CD14-positive monocyte (primary cell): ENCODE measurements at regions not wholly inside any gene's neighbourhood (a gene's known extent, or its start where the extent isn't known, plus 50 kb on each side); places are given as distances from the start of the nearest gene placed in this dataset.

Experiments used
- DNase-seq, 3 donors: peaks; one replicate each; pipeline ENCODE4 v3.0.0-alpha.2; 2011 to 2022
- H2AFZ ChIP-seq: 2 replicates; pipeline ENCODE4 v1.6.0; 2012; ENCODE audit warnings: mild to moderate bottlenecking, low read depth, low read length, inconsistent platforms; ENCODE audit not compliant: insufficient read depth, poor library complexity, severe bottlenecking
- H3K27ac ChIP-seq, 2 donors: 1 replicate in 1 of 2; 2 replicates in 1 of 2; pipeline ENCODE4 v1.5.1; 2012 to 2013; ENCODE audit warnings: low read length in 2 of 2, control low read depth in 1 of 2, inconsistent platforms in 1 of 2, low read depth in 1 of 2, mild to moderate bottlenecking in 1 of 2
- H3K27me3 ChIP-seq, 2 donors: one replicate each; pipeline versions ENCODE4 v1.6.0 to v1.6.1; 2011 to 2013; ENCODE audit warnings: low read length in 2 of 2; ENCODE audit not compliant: control insufficient read depth in 2 of 2, insufficient read depth in 2 of 2
- H3K36me3 ChIP-seq, 2 donors: replicated peaks in 1 of 2; 1 replicate in 1 of 2; 2 replicates in 1 of 2; pipeline versions ENCODE4 v1.5.1 to v1.6.1; 2012 to 2013; ENCODE audit warnings: low read length in 2 of 2, control low read depth in 1 of 2, inconsistent platforms in 1 of 2, mild to moderate bottlenecking in 1 of 2; ENCODE audit not compliant: insufficient read depth in 2 of 2, control insufficient read depth in 1 of 2
- H3K4me1 ChIP-seq, 2 donors: 1 replicate in 1 of 2; 2 replicates in 1 of 2; pipeline versions ENCODE4 v1.5.1 to v1.6.1; 2012 to 2013; ENCODE audit warnings: low read length in 2 of 2, control low read depth in 1 of 2, inconsistent platforms in 1 of 2, mild to moderate bottlenecking in 1 of 2, moderate library complexity in 1 of 2; ENCODE audit not compliant: insufficient read depth in 2 of 2, control insufficient read depth in 1 of 2
- H3K4me2 ChIP-seq: replicated peaks from 2 replicates; pipeline ENCODE3; 2012; ENCODE audit warnings: low read length, moderate library complexity, mild to moderate bottlenecking; ENCODE audit not compliant: poor library complexity, severe bottlenecking; ENCODE audit errors: extremely low read depth
- H3K4me3 ChIP-seq, 3 experiments: fragments of 200-600 bp in 1 of 3; sonication (generic) in 1 of 3; replicated peaks in 1 of 3; 1 replicate in 2 of 3; 2 replicates in 1 of 3; pipeline ENCODE4 v1.5.1; 2011 to 2013; ENCODE audit warnings: low read length in 3 of 3, mild to moderate bottlenecking in 3 of 3, control low read depth in 2 of 3, low read depth in 2 of 3, inconsistent platforms in 1 of 3, moderate library complexity in 1 of 3
- H3K79me2 ChIP-seq: 2 replicates; pipeline ENCODE4 v1.6.0; 2012; ENCODE audit warnings: mild to moderate bottlenecking, control low read depth, inconsistent platforms, low read length, moderate library complexity; ENCODE audit not compliant: insufficient read depth
- H3K9ac ChIP-seq: 2 replicates; pipeline ENCODE4 v1.6.0; 2017; ENCODE audit warnings: low read length, mild to moderate bottlenecking; ENCODE audit not compliant: insufficient read depth, poor library complexity, severe bottlenecking
- H3K9me3 ChIP-seq, 2 donors: replicated peaks in 1 of 2; 1 replicate in 1 of 2; 2 replicates in 1 of 2; pipeline versions ENCODE4 v1.5.1 to v1.6.1; 2012 to 2013; ENCODE audit warnings: low read length in 2 of 2, control low read depth in 1 of 2; ENCODE audit not compliant: control insufficient read depth in 1 of 2, insufficient read depth in 1 of 2
- H4K20me1 ChIP-seq: 2 replicates; pipeline ENCODE4 v1.6.0; 2012; ENCODE audit warnings: mild to moderate bottlenecking, low read length, control low read depth, moderate library complexity; ENCODE audit not compliant: insufficient read depth
- H3K27ac Mint-ChIP-seq, 7 donors: one replicate each; pipeline ENCODE4 v1.8.0; 2020; ENCODE audit warnings: mild to moderate bottlenecking in 7 of 7, mixed read lengths in 7 of 7, moderate library complexity in 6 of 7, inconsistent platforms in 2 of 7
- H3K27me3 Mint-ChIP-seq, 3 donors: one replicate each; pipeline ENCODE4 v1.8.0; 2021 to 2022; ENCODE audit warnings: low read depth in 3 of 3, mild to moderate bottlenecking in 3 of 3, mixed read lengths in 3 of 3, moderate library complexity in 3 of 3, inconsistent platforms in 1 of 3
- H3K36me3 Mint-ChIP-seq, 2 donors: one replicate each; pipeline ENCODE4 v1.8.0; 2020; ENCODE audit warnings: mixed read lengths in 2 of 2, inconsistent platforms in 1 of 2, mild to moderate bottlenecking in 1 of 2
- H3K4me1 Mint-ChIP-seq: one replicate; pipeline ENCODE4 v1.8.0; 2020; ENCODE audit warnings: mild to moderate bottlenecking, mixed read lengths
- H3K4me3 Mint-ChIP-seq, 2 donors: one replicate each; pipeline ENCODE4 v1.8.0; 2020; ENCODE audit warnings: mild to moderate bottlenecking in 2 of 2, mixed read lengths in 2 of 2, moderate library complexity in 1 of 2
- H3K9me3 Mint-ChIP-seq, 7 donors: one replicate each; pipeline ENCODE4 v1.8.0; 2020 to 2022; ENCODE audit warnings: mixed read lengths in 7 of 7, mild to moderate bottlenecking in 6 of 7, moderate library complexity in 6 of 7, inconsistent platforms in 2 of 7
- WGBS: methylation state at CpG from one replicate; pipeline ENCODE4 v1.1.5; 2013; ENCODE audit warnings: missing lambda C conversion rate; ENCODE audit not compliant: insufficient coverage; 5-methylcytosine and 5-hydroxymethylcytosine counted together
- intact Hi-C, 2 donors: fragments of 100-400 bp; cut with micrococcal nuclease; formaldehyde crosslinking; loops; one replicate each; pipeline versions ENCODE4 v1.15.0 to v1.15.1; 2023
- TF ChIP-seq, protein P1 (sequence below): fragments of 200-600 bp; IDR thresholded peaks from one replicate; pipeline ENCODE4 v1.8.0; 2022; ENCODE audit warnings: antibody characterized with exemption, mild to moderate bottlenecking

- no peaks in the 10 kb centered on the region for H3K36me3 Mint-ChIP-seq
- TF ChIP-seq, protein P1, sequence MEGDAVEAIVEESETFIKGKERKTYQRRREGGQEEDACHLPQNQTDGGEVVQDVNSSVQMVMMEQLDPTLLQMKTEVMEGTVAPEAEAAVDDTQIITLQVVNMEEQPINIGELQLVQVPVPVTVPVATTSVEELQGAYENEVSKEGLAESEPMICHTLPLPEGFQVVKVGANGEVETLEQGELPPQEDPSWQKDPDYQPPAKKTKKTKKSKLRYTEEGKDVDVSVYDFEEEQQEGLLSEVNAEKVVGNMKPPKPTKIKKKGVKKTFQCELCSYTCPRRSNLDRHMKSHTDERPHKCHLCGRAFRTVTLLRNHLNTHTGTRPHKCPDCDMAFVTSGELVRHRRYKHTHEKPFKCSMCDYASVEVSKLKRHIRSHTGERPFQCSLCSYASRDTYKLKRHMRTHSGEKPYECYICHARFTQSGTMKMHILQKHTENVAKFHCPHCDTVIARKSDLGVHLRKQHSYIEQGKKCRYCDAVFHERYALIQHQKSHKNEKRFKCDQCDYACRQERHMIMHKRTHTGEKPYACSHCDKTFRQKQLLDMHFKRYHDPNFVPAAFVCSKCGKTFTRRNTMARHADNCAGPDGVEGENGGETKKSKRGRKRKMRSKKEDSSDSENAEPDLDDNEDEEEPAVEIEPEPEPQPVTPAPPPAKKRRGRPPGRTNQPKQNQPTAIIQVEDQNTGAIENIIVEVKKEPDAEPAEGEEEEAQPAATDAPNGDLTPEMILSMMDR: no peak
- no peak overlapping the region for H3K4me3 ChIP-seq
- peaks cover 0 to 3% of the 10 kb centered on the region in 2 donors for H3K27me3 ChIP-seq
- no peak for DNase-seq
- WGBS: no CpG with 5 or more reads among the region's 6 CpGs
- H3K4me1 Mint-ChIP-seq: peaks cover 14% of the 10 kb centered on the region
- intact Hi-C loops: no loop called here
- no peaks in the 10 kb centered on the region for H3K4me1 ChIP-seq
- no peak overlapping the region for H3K27ac Mint-ChIP-seq
- no peaks in the 10 kb centered on the region for H3K36me3 ChIP-seq
- no peaks in the 10 kb centered on the region for H4K20me1 ChIP-seq
- H3K79me2 ChIP-seq: no peaks in the 10 kb centered on the region
- H3K9me3 Mint-ChIP-seq: peaks cover 0 to 1% (median 0%) of the 10 kb centered on the region in 7 donors
- H3K9me3 ChIP-seq: no peaks in the 10 kb centered on the region
- H3K9ac ChIP-seq: no peak overlapping the region
- no peak overlapping the region for H3K4me2 ChIP-seq
- H3K27ac ChIP-seq: no peak overlapping the region
- H3K27me3 Mint-ChIP-seq: peaks cover 0 to 6% (median 0%) of the 10 kb centered on the region in 3 donors
- H2AFZ ChIP-seq: no peak overlapping the region
- H3K4me3 Mint-ChIP-seq: no peak overlapping the region
Observed at GRCh38 chrX:39335513-39336235, 534.4 kb downstream of the MID1IP1 start.

GRCh38 chrX:39336671-39337311, 535.5 kb downstream of the MID1IP1 start:
- TF ChIP-seq, protein P1: no peak
- H4K20me1 ChIP-seq: no peaks in the 10 kb centered on the region
- Mint-ChIP-seq H3K4me3 (no peak overlapping the region), H3K27ac (no peak overlapping the region), H3K36me3 (no peaks in the 10 kb centered on the region), H3K4me1 (peaks cover 14% of the 10 kb centered on the region), H3K27me3 (peaks cover 0 to 10% (median 0%) of the 10 kb centered on the region in 3 donors), H3K9me3 (peaks cover 0 to 2% (median 0%) of the 10 kb centered on the region in 7 donors)
- H3K27ac ChIP-seq: no peak overlapping the region
- no peaks in the 10 kb centered on the region for H3K79me2 ChIP-seq
- H3K36me3 ChIP-seq: no peaks in the 10 kb centered on the region
- DNase-seq: no peak
- intact Hi-C loops: no loop called here
- no peaks in the 10 kb centered on the region for H3K9me3 ChIP-seq
- WGBS: 8% methylated on average over 2 of the region's 5 CpGs
- H3K4me1 ChIP-seq: no peaks in the 10 kb centered on the region
- H3K9ac ChIP-seq: no peak overlapping the region
- no peaks in the 10 kb centered on the region for H3K27me3 ChIP-seq
- no peak overlapping the region for H3K4me2 ChIP-seq
- no peak overlapping the region for H2AFZ ChIP-seq
- no peak overlapping the region for H3K4me3 ChIP-seq
